Activated CD4-positive, alpha-beta T cell treated with anti-CD3 and anti-CD28 coated beads, Interleukin-2, Interleukin-4, amounts not matched to agents 100 ng/mL and 50 ng/mL, durations not matched to agents 16 hours and 8 hours (primary cell): ENCODE measurements at regions not wholly inside any gene's neighbourhood (a gene's known extent, or its start where the extent isn't known, plus 50 kb on each side); places are given as distances from the start of the nearest gene placed in this dataset.

Source experiments
- DNase-seq: peaks from one replicate; pipeline ENCODE4 v3.0.0-alpha.2; 2020; ENCODE audit warnings: low spot score

DNA sequence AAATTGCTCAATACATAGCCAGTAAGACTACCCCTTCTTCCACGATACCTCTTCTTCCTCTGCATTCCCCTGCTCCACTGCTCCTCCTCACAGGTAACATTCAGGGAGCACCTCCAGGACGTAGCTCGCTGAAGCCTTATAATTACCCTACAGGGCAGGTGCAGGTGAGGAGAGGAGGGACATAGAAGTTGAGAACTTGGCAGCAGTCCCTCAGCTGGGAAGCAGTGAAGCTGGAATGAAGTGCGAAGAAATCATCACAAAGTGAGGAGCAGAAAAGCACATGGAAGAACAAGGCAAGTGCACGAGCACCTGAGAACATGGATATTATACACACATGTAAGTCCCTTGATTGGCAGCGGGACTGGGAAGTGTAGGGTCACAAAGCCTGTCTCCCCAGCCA is 118.2 kb downstream of the HSD17B3 start:
- DNase-seq = no peak

DNA sequence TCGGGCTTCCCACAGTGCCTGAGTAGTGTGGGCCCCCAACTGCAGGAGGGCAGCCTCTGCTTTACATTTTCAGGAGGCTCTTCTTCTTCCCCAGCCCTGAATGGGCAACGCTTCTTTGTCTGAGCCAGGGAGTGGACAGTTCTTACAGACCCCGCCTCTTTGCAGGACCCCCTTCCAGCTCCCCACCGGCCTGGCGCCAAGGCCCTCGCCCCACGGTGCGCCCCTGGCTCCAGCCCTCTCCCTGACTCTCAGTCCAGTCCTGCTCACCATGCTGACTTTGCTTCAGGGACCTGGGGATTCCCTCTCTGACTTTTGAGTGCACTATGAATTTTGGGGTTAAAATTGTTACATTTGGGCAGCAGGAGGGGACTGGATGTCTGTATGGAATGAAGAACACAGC is 123.8 kb downstream of the HSD17B3 start:
- no peak for DNase-seq

DNA sequence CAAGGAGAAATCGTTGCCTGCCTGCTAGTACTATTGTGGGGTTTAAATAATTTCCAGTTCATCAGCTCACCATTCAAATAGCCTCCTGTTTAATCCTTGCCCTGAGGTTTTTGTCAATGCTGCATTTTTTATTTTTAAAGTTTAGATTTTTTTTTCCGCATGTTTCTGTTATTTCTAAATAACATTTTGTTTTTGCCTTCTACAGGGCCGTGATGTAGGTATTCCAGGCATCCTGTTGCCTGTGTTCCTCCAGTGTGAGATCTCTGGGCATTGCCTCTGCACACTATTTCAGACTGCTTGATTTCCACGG is 124.3 kb downstream of the HSD17B3 start:
- no peak for DNase-seq

DNA sequence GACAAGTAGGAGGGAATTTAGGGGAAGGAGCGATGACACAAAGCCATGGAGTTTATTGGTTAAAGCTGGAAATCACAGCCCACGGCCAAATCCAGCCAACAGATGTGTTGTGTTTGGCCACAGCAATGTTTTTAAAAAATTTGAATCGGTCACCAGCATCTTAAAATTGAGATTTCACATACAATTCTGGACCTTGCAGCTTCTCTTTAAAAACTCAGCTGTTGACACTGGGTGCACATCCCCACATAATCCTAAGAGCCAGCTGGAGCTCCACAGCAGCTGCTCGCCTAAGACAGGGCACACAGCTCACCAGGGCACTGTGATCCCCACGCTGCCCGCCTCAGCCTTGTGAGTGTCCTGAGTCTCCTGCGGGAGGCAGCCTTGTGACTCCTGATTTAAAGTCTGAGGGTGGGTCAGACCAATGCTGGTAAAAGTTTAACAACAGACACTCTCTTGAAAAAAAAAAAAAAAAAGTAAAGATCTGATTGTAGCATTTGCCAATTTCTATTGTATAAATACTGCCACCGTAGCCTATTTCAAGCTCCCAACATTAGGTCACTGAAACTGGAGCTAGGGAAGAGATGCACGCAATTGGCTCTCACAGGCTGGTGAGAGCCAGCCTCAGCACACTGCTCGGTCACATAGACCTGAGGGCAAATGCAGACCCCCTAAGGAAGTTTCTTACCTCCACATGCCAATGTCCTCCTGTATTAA is 124.8 kb downstream of the HSD17B3 start:
- DNase-seq = no peak

DNA sequence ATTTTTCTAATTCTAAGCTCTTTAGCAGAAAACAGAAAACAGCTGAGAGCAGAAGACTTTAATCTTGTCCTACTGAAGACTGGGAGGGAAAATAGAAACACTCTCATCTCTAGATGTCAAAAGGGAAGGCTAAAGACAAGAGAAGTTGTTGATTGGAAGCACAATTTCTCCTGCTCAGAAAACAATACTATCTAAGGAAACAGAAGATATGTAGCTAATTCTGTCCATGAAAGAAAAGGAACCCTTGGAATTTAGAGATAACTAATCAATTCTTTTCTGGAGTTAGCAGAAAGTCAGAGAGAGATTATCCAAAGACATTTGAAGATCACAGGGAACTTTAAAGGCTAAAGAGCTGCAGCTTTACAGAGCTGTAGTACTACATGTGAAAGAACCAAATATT is 126.2 kb downstream of the HSD17B3 start:
- no peak for DNase-seq

DNA sequence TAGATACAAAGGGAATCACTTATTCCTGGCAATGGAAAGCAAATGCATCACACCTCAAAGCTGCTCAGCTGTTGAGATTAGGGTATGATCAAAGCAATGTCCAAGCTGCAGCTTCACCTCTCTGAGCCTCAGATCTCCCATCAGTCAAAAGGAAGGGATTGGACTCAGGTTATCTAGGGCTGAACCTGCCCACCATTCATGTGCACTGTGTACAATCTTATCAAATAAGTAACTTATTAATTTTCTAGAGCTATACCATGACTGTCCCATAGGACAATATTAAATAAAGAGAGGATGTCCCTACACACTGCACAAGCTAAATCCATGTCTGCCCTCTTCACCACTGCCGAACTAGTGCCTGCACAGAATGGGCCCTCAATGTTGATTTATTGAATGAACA is 127.0 kb downstream of the HSD17B3 start:
- DNase-seq = no peak

DNA sequence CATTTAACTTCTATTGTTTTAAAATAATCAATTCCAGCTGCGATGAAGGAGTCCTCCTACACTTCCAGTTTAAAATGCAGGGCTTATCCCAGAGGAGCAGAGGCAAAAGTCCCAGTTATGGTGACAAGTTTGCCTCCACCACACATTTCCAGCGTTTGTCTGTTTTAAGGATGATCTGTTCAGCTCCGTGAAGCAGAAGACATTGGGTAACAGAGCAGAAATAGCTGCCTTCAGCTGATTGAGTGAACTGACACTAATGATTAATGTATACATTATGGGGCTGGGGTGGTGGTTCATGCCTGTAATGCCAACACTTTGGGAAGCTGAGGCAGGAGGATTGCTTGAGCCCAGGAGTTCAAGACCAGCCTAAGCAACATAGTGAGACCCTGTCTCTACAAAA is 127.6 kb downstream of the HSD17B3 start:
- DNase-seq = no peak

DNA sequence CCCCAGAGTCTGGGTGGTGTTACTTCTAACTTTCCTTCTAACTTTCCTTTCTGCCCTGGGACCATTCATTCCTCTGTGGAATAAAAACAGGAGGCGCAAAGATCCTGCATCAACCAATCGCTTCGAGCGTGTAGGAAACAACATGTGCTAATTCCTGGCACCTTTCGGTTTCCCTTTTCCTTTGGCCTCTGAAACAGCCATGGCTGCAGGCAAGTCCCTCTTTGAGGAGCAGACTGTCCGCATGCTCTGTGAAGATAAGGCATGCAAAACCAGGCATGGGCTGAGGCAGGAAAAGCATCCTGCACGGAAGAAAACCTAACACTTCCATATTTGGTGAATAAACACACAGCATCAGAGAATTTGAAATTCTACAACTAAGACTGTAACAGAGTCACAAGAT is 128.3 kb downstream of the HSD17B3 start:
- no peak for DNase-seq

DNA sequence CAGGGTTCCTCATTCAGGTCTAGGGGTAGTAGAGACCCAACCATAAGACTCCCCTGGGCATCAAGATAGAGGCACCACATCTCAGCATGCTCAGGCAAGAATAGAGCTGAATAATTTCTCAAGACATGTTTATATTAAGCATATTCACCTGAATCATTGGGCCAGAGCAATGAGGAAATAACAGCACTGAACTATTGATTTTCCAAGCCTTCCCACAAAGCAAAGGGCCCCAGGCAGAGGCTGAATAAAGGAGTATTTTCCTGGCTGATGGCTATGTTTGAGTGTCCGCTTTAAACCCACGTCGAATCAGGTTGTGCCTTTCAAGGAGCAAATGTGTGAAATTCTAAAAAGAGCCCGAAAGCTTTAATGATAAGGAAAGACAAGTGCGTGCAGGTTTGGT is 129.2 kb downstream of the HSD17B3 start:
- DNase-seq = no peak

DNA sequence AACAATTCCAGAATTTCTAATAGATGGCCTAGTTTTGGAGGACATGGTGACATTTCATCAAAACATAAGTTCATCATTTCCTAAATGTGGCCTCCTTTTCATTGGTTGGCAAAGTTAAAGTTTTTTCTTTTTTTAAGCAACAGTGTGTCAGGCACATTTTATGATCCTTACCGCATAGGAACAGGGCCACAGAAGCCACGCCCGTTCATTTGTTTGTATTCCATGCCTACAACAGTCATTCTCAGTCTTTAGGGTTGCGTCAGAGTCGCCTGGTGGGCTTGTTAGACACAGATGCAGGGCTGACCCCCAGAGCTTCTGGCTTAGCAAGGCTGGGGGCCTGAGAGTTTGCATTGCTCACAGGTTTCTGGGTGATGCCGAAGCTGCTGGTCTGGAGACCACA is 130.2 kb downstream of the HSD17B3 start:
- DNase-seq = no peak

DNA sequence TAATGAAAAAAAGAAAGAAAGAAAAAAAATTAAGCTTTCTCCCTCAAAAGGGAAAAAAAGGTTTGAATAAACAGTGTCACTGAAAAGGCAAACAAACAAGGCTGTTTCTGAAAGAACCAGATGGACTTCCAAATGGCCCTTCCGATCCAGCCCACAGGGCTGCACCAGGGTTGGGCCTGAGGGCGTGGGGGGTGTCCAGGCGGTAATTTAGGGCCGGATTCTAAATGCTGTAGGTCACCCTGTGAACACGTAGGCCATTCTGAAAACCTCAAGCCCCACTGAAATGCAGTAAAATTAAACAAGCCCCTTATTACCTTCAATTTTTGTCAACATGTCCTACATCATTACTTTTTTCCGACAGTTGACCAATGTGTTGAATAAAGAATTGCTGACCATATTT is 132.1 kb downstream of the HSD17B3 start:
- no peak for DNase-seq

DNA sequence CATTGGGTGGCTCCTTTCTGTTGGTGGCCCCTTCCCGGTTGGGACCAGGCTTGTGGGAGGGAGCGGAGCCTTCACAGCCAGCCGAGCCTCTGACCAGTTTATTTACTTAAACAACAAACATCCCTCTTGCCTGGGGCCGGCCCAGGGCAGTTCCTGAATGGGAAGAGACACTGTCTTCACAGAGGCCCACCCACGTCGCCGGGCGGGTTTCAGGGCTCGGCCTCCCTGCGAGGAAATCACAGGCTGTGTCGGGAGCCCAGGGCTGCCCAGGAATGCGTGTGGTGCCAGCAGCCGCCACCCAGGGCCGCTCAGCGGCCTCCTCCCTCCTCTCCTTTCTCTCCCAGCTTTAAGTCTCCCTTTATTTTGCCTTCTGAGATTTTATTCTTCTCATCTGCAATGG is 132.5 kb downstream of the HSD17B3 start:
- no peak for DNase-seq

DNA sequence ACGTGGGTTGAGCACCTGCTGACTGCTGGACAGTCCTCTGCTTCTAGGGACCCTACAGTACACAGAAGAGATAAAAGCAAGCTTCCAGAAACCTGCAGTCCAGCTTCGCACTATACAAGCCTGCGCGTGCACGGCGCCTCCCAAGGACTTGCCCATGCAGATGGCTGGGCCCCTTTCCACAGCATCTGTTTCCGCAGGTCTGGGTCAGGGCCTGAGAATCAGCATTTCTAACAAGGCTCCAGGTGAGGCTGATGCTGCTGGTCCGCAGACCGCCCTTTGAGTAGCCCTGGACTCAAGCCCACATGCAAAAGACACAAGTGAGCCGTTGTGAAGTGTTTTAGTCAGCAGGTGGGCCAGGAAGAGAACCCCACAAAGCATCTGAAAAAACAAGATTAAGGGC is 133.1 kb downstream of the HSD17B3 start:
- DNase-seq = no peak

DNA sequence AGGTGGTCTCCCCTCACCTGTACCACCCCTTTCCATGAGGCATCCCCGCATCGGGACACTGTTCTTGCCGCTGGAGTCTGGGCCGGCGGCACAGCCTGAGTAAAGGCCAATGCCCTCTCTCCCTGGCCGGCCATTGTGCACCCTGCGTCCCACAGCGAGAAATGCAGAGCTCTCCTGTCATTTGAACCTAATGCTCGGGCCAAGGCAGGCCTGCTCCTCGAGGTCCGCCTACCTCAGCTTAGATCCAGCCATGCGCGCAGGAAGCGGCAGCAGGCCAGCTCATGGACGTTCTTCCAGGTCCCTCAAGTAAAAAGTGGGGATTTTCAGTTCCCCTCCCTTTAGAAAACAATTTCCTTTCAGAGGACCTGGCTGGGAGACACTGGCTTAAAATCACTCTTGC is 135.0 kb downstream of the HSD17B3 start:
- DNase-seq = no peak

DNA sequence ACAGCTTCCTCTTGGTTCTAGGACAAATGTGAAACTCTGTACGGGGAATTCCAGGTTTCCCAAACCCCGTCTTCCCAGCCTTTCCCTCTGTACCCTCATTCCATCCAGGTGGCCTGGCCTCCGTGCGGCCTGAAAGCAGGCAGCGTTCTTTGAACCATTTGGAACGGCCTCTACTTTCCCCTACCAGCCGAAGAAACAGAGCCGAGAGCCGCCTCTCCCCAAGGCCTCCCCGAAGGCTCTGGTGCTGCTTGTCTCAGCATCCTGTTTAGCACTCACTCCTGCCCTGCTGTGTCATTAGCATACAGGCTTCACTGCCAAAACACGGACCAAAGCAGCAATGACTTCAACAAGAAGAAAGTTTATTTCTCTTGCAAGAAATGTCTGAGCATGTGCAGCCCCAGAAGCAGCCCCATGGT is 137.7 kb downstream of the HSD17B3 start:
- DNase-seq = no peak

DNA sequence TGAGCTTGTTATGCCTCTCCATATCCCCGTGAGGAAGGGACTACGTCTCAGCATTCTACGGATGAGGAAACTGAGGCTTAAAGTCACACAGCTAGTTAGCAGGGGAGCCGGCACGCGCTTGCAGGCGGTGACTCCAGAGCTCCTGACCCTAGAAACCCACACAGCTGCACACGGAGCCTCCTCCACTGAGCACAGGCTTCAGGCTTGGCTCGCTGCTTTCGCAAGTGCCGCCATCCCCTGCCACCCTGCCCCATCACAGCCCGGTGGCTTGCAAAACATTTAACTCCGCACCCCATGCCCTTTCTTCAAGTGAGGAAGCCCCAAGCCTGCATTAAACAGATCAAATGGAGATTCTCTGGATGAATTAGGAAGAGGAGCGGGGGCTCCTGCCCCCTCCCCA is 138.3 kb downstream of the HSD17B3 start:
- DNase-seq = no peak

DNA sequence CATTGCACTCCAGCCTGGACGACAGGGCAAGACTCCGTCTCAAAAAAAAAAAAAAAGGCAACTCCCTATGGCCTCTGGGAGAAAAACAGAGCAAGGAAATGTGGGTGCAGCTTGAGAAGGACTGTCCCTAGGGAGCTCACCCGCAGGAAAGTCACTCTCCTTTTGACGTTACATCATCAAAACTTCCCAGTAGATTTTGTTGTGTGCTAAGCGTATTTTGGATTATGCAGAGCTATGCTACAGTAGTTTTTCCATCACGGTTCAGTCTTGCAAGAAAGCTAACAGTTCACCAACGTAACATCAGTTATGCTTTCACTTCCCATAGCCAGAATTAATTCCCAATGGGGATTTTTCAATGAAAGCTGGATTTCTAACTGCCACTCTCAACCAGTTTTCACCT is 138.8 kb downstream of the HSD17B3 start:
- DNase-seq = no peak

DNA sequence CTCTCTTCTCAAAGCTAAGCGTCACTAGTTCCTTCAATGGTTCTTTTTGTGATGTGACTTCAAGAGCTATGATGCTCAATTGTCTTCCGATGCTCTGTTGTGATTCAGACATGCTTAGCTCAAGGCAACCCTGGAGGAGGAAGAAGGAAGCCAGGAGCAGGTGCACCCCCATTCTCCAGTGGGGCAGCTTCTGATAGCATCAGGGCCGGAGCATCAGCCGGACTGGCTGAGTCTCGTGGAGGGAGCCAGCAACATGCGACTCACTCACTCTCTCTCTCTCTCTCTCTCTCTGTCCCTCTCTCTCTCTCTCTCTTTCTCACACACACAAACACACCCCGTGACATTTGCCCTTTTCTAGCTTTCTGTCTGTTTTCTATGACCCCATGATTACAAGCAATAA is 140.2 kb downstream of the HSD17B3 start:
- DNase-seq = no peak

DNA sequence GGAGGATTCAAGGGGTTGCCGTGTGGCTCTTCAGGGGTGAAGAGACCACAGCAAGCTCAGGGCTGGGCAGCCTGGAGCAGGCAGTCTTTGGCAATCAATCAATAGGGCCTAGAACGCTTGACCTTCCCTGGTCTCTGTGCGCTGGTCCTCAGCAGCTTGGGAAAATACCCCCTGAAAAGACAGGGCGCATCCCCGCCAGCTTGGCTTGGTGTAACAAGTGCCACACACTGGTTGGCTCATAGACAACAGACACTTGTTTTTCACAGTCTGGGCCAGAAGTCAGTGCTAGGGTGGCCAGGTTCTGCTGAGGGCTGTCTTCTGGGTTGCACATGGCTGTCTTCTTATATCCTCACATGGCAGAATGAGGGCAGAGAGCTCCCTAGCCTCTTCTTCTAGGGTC is 141.1 kb downstream of the HSD17B3 start:
- DNase-seq = no peak

DNA sequence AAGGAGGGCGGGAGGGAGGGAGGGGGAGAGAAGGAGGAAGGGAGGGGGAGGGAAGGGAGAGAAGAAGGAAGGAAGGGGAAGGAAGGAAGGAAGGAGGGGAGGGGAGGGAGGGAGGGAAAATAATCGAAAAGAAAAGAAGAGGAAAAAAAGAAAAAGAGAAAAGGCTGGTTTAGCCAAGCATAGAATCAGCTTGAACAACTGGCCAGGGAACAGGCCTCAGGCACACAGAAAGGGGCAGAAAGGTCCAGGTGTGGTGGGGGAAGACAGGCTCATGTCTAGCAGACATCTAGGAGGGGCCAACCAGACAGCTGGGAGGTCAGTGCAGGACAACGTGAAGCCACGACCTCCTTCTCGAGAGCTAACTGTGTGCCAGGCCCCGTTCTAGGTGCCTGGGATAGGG is 141.8 kb downstream of the HSD17B3 start:
- no peak for DNase-seq

DNA sequence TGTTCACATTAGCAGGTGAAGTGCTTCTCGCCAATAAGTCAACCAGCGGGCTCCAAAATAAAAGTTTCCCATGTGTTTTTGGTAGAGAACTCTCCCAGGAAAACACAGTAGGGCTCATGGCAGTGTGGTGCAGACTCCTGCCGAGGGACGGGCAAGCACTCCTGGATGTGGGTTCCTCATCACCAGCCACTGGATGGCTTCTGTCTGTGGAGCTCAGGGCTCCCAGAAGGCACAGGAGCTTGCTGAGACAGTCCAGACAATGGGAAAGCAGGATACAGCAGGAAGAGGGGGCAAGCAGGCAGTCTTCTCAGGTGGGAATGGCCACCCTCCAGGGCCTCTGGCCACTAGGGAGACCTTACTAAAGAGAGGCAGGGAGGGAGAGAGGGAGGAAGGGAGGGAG is 142.4 kb downstream of the HSD17B3 start:
- DNase-seq = no peak

DNA sequence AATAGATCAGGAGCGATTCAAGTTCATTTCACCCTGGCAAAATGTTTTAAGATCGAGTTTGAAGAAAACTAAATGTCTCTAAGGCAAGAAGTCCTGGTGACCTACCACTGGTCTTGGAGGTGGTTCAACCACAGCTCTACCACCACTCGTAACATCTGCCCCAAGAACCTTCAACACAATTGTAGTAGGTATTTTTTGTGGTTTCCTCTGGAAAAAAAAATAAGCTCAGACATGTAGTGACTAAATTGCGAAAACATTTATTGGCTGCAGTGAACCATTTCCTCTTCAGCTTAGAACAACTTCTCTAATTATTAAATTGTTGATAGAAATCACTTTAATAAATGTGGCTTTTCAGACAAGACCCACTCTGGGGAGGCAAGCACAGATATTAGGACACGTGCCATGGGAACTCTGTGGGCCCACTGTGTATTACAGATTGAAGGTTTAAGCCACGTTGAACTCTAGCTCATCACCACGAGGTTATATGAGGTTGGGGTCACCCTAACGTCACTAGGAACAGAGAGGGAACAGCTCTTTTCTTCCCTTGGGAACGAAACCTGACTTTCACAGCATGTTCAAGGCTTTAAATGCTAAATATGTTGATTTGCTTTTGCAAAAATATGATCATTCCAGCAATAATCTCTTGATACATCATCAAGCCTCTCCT is 142.9 kb downstream of the HSD17B3 start:
- no peak for DNase-seq

DNA sequence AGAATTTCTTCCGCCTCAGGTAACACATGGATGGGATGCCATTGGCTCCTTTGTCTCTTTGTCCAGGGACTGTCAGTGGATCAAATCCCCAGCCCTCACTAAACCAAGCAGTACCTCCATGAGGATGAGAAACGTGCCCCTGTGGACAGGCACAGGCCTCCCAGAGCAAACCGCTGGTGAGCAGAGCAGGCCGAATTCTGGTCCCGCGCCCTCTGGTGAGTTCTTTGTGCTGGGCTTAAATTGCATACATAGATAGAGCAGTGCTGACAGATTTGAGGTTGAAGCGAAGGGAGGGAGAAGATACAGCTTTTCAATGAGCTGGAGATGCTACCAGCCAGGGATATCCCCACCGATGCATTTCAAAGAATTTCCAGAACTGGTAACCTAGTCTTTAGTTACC is 143.8 kb downstream of the HSD17B3 start:
- DNase-seq = no peak

DNA sequence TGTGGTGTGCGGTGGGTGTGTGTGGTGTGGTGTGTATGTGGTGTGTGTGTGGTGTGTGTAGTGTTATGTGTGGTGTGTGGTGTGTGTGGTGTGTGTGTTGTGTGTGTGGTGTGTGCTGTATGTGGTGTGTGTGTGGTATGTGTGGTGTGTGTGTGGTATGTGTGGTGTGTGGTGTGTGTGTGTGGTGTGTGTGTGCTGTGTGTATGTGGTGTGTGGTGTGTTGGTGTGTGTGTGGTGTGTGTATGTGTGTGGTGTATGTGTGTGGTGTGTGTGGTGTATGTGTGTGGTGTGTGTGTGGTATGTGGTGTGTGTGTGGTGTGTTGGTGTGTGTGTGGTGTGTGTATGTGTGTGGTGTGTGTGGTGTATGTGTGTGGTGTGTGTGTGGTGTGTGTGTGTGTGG is 144.3 kb downstream of the HSD17B3 start:
- no peak for DNase-seq
